Stimulated activated naive B cell treated with anti-CD40 and anti-IgM and Interleukin-4, amounts not matched to agents 10 μg/mL and 1 μg/mL and 100 μg/mL, for 72 hours (primary cell): ENCODE measurements at regions not wholly inside any gene's neighbourhood (a gene's known extent, or its start where the extent isn't known, plus 50 kb on each side); places are given as distances from the start of the nearest gene placed in this dataset.
"Not testable (repeated sequence)": the region's sequence is repeated elsewhere in the genome, so short reads cannot be mapped to it uniquely, and the experiment has no call there.

Experiments
- ATAC-seq, 2 donors: fragments of 150-1000 bp; cut with Tn5 transposase; replicated peaks; 2 replicates each; pipeline ENCODE4 v1.10.0; 2021; ENCODE audit warnings: moderate library complexity in 1 of 2
- DNase-seq: peaks from one replicate; pipeline ENCODE4 v3.0.0; 2021
- H3K27ac Mint-ChIP-seq: one replicate; pipeline ENCODE4 v1.8.0; 2022; ENCODE audit warnings: mild to moderate bottlenecking, mixed read lengths
- H3K27me3 Mint-ChIP-seq, 2 donors: one replicate each; pipeline ENCODE4 v1.8.0; 2022; ENCODE audit warnings: mixed read lengths in 2 of 2
- H3K36me3 Mint-ChIP-seq, 2 donors: one replicate each; pipeline ENCODE4 v1.8.0; 2022; ENCODE audit warnings: mixed read lengths in 2 of 2, mild to moderate bottlenecking in 1 of 2
- H3K4me1 Mint-ChIP-seq, 2 donors: one replicate each; pipeline ENCODE4 v1.8.0; 2022; ENCODE audit warnings: mixed read lengths in 2 of 2, mild to moderate bottlenecking in 1 of 2
- H3K4me3 Mint-ChIP-seq, 2 donors: one replicate each; pipeline ENCODE4 v1.8.0; 2022; ENCODE audit warnings: mild to moderate bottlenecking in 2 of 2, mixed read lengths in 2 of 2, moderate library complexity in 1 of 2
- H3K9me3 Mint-ChIP-seq, 2 donors: one replicate each; pipeline ENCODE4 v1.8.0; 2022; ENCODE audit warnings: mixed read lengths in 2 of 2, mild to moderate bottlenecking in 1 of 2

DNA sequence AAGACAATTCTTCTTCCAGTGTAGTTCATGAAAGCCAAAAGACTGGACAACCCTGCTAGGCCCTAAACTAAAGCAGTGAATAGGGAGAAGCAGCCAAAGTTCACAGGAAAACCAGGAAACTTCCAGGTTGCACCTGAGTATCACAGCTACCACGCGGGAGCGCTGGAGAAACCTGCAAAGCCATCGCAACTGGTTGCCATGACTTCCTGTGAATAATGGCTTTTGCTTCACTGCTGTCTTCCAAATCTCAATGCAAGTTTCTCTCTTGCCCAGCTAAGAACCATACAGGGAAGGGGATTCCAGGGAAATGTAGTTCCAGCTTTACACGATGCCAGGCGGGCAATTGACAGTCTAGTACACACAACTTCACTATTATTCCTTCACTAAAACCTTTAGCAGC lies 114.1 kb downstream of the GXYLT1 start:
- Mint-ChIP-seq H3K36me3 (no peaks in the 10 kb centered on the region), H3K4me1 (no peaks in the 10 kb centered on the region), H3K27ac (no peak overlapping the region), H3K27me3 (peaks cover 3 to 9% of the 10 kb centered on the region in 2 donors), H3K4me3 (no peak overlapping the region), H3K9me3 (no peaks in the 10 kb centered on the region)
- ATAC-seq (no peak), DNase-seq (no peak)

DNA sequence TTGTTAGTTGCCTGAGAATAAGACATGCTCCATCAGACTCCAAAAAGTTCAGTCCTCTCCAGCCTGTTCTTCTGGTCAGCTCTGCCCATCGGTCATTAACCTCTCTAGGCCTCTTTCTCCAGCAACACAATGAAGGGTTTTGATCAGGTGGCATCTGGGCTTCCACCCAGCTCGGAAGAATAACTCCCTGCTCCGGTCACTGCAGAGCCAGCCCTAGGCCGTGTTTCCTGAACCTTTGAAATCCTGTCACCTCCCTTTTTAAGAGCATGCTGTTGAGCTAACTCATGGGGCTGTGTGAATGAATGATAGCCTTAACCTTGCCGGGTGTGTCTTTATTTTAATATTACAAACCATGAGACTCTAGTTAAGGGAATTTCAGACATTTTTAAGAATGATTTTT lies 117.1 kb downstream of the GXYLT1 start:
- Mint-ChIP-seq H3K36me3 (no peaks in the 10 kb centered on the region), H3K27ac (no peak overlapping the region), H3K9me3 (no peaks in the 10 kb centered on the region), H3K4me1 (peaks cover 5 to 10% of the 10 kb centered on the region in 2 donors), H3K4me3 (no peak overlapping the region), H3K27me3 (peaks cover 9 to 22% of the 10 kb centered on the region in 2 donors)
- DNase-seq = no peak
- ATAC-seq = no peak

DNA sequence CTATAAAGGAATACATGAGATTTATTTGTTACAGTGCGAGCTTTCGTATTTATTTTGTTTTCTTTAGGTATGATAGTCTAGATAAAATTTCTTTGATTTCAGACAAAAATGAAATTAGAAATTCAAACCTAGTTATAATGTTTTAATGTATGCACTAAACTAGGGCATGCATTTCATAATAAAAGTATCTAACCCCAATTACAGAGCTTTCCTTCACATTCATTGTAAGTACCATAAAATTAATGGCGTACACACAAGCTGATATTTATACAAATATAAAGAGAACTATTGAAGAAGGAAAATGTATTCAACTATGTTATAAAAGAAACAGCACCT lies 120.2 kb downstream of the GXYLT1 start:
- H3K4me1 Mint-ChIP-seq = peaks cover 5 to 10% of the 10 kb centered on the region in 2 donors
- no peaks in the 10 kb centered on the region for H3K36me3 Mint-ChIP-seq
- H3K27ac Mint-ChIP-seq = no peak overlapping the region
- no peak for DNase-seq
- H3K4me3 Mint-ChIP-seq = peak overlapping the region in 1 of 2 donors; percentile 77
- peaks cover 9 to 15% of the 10 kb centered on the region in 2 donors for H3K27me3 Mint-ChIP-seq
- no peak for ATAC-seq
- H3K9me3 Mint-ChIP-seq = no peaks in the 10 kb centered on the region

DNA sequence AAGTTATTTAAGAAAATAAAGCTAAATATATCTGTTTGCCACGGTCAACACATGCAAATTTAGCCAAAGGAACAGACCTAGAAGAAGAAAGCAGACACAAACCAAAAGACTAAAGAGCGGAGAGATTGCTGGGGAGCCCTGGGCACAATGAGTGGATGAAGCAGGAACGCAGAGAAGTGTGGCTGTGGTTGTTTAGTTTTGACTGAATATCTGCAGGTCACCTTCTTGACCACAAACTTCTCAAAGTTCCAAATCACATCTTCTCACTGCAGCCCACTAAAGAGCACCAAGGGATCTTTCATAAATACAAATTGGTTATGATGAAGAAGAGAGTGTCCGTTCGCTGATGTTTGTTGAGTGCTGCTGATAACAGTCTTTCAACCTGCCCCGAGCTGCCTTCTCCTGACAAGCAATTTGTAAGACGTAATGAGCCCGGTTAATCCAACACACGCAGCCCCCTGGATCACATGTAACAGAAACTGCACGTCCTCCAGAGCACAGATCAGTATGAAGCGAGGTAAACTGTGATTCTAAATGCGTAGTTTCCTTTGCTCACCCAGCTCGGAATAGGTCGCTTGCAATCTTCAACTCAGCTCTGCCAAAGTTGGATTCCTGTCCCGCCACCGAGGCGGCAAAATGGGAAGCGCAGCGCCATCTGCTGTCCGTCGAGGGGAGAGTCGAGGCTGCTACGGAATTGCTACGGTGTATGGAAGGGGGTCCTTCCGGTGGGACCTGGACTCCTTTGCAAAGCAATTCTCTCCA lies 120.8 kb downstream of the GXYLT1 start:
- peak; percentile 88 to 91 for ATAC-seq
- no peaks in the 10 kb centered on the region for H3K9me3 Mint-ChIP-seq
- H3K36me3 Mint-ChIP-seq = no peaks in the 10 kb centered on the region
- H3K27ac Mint-ChIP-seq = no peak overlapping the region
- H3K4me1 Mint-ChIP-seq = peaks cover 5 to 10% of the 10 kb centered on the region in 2 donors
- peaks cover 9 to 15% of the 10 kb centered on the region in 2 donors for H3K27me3 Mint-ChIP-seq
- peak overlapping the region; percentile 41 to 77 for H3K4me3 Mint-ChIP-seq
- DNase-seq = peak; percentile 41

DNA sequence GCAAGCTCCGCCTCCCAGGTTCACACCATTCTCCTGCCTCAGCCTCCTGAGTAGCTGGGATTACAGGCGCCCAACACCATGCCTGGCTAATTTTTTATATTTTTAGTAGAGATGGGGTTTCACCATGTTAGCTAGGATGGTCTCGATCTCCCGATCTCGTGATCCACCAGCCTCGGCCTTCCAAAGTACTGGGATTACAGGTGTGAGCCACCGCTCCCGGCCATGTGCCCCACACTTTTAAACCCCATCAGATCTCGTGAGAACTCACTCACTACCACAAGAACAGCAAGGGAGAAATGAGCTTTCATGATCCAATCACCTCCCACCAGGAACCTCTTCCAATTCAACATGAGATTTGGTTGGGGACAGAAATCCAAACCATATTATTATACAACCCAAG lies 122.7 kb downstream of the GXYLT1 start:
- not testable (repeated sequence) for DNase-seq, H3K36me3 Mint-ChIP-seq, ATAC-seq, H3K27ac Mint-ChIP-seq, H3K4me3 Mint-ChIP-seq, H3K9me3 Mint-ChIP-seq
- Mint-ChIP-seq H3K4me1 (peaks cover 9 to 13% of the 10 kb centered on the region in 2 donors), H3K27me3 (peaks cover 12 to 23% of the 10 kb centered on the region in 2 donors)

DNA sequence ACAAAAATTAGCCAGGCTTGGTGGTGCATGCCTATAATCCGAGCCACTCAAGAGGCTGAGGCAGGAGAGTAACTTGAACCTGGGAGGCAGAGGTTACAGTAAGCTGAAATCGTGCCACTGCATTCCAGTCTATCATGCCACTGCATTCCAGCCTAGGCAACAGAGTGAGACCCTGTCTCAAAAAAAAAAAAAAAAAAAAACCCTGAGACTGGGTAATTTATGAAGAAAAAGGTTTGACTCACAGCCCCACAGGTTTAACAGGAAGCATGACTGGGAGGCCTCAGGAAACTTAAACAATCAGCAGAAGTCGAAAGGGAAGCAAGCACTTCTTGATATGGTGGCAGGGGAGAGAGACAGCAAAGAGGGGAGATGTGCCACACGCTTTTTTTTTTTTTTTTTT lies 123.2 kb downstream of the GXYLT1 start:
- Mint-ChIP-seq H3K27ac (no peak overlapping the region), H3K36me3 (no peaks in the 10 kb centered on the region), H3K9me3 (no peaks in the 10 kb centered on the region), H3K4me1 (peaks cover 10 to 15% of the 10 kb centered on the region in 2 donors), H3K4me3 (no peak overlapping the region), H3K27me3 (peaks cover 12 to 23% of the 10 kb centered on the region in 2 donors)
- DNase-seq = no peak
- ATAC-seq = no peak

DNA sequence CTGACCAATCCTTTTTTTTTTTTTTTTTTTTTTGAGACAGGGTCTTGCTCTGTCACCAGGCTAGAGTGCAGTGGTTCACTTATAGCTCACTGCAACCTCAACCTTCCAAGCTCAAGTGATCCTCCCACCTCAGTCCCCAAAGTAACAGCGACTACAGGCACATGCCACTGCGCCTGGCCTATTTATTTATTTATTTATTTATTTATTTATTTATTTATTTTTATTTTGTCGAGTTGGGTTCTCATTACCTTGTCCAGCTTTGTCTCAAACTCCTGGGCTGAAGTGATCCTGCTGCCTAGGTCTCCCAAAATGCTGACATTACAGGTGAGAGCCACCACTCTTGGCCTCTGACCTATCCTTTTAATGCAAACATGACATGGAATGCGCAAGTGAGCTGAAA lies 124.4 kb downstream of the GXYLT1 start:
- no peaks in the 10 kb centered on the region for H3K36me3 Mint-ChIP-seq
- peaks cover 12 to 23% of the 10 kb centered on the region in 2 donors for H3K27me3 Mint-ChIP-seq
- H3K27ac Mint-ChIP-seq = no peak overlapping the region
- ATAC-seq (no peak), DNase-seq (no peak)
- no peaks in the 10 kb centered on the region for H3K9me3 Mint-ChIP-seq
- peaks cover 10 to 15% of the 10 kb centered on the region in 2 donors for H3K4me1 Mint-ChIP-seq
- no peak overlapping the region for H3K4me3 Mint-ChIP-seq

DNA sequence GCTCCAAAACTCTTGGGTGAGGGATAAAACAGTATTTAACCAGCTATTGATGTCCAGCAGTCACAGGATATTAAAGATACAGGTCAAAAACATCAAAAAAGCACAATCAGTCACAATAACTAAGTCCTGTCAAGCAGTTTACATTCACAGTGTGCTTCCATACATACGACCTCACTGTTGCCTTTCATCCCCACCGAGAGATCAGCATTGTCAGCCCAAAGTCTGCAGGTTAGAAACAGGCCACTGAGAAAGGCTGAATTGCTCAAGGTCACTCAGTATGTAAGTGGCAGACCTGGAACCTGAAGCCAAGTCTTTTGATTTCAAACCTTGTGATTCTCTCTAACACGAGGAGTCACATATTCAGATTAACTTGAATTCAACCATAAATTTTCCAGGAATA lies 124.9 kb downstream of the GXYLT1 start:
- no peak for DNase-seq
- H3K9me3 Mint-ChIP-seq = no peaks in the 10 kb centered on the region
- no peaks in the 10 kb centered on the region for H3K36me3 Mint-ChIP-seq
- no peak for ATAC-seq
- no peak overlapping the region for H3K27ac Mint-ChIP-seq
- peaks cover 10 to 15% of the 10 kb centered on the region in 2 donors for H3K4me1 Mint-ChIP-seq
- peaks cover 12 to 23% of the 10 kb centered on the region in 2 donors for H3K27me3 Mint-ChIP-seq
- H3K4me3 Mint-ChIP-seq = no peak overlapping the region

DNA sequence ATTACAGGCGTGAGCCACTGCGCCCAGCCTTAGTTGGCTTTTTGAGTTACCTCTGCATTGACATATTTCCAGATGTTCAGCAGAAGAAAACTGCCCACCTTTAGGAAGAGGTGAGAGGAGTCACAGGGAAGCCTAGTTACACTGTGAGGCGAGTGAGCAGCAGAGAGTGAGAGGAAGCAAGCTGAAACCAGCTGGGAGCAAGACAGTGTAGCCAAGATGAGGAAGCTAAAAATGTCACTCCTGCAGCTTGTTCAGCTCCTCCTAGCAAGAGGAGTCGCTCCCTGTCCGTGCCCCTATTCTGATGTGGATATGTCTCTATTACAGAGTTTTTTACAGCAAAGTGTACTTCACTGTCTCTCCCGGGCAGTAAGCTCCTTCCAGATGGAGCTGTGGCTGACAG lies 127.6 kb downstream of the GXYLT1 start:
- Mint-ChIP-seq H3K4me1 (peaks cover 5% of the 10 kb centered on the region in 2 donors), H3K27me3 (peaks cover 3 to 8% of the 10 kb centered on the region in 2 donors), H3K36me3 (no peaks in the 10 kb centered on the region), H3K9me3 (no peaks in the 10 kb centered on the region), H3K4me3 (no peak overlapping the region), H3K27ac (no peak overlapping the region)
- DNase-seq = no peak
- ATAC-seq = peak in 1 of 2 donors; percentile 25

DNA sequence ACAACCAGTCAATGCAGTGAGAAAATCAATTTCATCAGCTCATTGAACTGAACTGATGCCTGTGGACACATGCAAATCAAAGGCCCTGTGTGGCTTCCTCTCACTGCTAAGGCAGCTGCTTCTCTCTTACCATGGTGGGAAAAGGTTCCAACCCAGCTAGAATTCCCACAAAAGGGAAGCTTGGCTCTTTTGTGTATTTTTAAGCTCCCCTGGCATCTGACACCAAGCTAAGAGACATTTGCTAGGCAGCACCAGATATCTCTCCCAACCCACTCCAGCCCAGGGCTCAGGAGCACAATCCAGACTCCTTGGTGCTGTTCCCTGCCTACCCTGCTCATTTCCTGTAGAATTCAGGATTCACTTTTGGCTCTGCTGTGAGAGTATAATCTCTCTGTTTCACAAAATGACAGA lies 129.6 kb downstream of the GXYLT1 start:
- no peaks in the 10 kb centered on the region for H3K36me3 Mint-ChIP-seq
- H3K9me3 Mint-ChIP-seq = no peaks in the 10 kb centered on the region
- H3K27ac Mint-ChIP-seq = no peak overlapping the region
- peaks cover 3 to 8% of the 10 kb centered on the region in 2 donors for H3K27me3 Mint-ChIP-seq
- ATAC-seq = no peak
- DNase-seq = no peak
- H3K4me1 Mint-ChIP-seq = peaks cover 5% of the 10 kb centered on the region in 2 donors
- no peak overlapping the region for H3K4me3 Mint-ChIP-seq

DNA sequence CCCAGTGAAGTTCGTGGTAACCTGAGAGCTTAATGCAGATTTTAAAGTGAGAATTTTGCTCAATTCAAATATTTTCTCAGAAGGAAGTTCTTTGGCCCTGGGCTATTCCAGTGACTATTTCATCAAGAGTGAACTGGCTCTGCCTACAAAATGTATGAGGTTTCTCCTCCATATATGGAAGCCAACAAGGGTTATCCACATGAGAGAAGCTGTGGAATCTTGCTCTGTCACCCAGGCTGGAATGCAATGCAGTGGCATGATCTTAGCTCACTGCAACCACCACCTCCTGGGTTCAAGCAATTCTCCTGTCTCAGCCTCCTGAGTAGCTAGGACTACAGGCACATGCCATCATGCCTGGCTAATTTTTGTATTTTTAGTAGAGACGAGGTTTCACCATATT lies 132.2 kb downstream of the GXYLT1 start:
- DNase-seq, ATAC-seq, H3K4me3 Mint-ChIP-seq, H3K36me3 Mint-ChIP-seq, H3K27ac Mint-ChIP-seq, H3K9me3 Mint-ChIP-seq, H3K27me3 Mint-ChIP-seq, H3K4me1 Mint-ChIP-seq: not testable (repeated sequence)

DNA sequence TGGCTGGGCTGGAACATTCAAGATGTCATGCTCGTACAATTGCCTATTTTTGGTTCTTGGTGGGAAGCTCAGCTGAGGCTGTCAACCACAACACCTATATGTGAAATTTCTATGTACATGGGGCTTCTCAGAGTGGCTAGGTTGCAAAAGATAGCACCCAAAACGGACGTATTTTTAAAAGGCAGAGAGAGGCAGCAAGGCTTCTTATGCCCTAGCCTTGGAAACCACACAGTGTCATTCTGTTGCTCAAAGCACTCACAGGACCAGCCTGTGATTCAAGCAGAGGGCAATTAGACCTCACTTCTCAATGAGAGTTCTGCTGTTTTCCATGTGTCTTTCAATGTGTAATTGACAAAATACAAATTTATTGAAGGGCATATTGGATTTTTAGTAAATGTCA lies 134.0 kb downstream of the GXYLT1 start:
- H3K4me3 Mint-ChIP-seq = no peak overlapping the region
- no peaks in the 10 kb centered on the region for H3K36me3 Mint-ChIP-seq
- H3K27me3 Mint-ChIP-seq = peaks cover 0 to 10% of the 10 kb centered on the region in 2 donors
- DNase-seq (no peak), ATAC-seq (no peak)
- H3K27ac Mint-ChIP-seq = no peak overlapping the region
- no peaks in the 10 kb centered on the region for H3K9me3 Mint-ChIP-seq
- no peaks in the 10 kb centered on the region for H3K4me1 Mint-ChIP-seq

DNA sequence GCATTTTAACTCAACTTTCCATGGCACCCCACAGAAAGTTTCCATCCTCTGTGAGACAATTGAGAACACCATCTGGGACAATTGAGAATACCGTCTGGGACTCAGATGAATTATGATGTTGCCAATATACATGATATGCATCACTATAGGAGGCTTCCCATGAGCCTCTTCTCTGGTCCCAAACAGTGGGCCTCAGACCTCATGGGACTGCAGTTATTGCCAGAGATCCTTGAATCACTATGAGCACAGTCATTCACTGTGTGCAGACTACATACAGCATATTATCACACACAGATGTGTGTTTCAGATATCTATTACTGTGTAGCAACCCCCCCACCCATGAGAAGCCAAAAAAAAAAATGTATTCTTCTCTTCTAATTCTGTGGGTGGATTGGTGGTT lies 134.4 kb downstream of the GXYLT1 start:
- H3K27me3 Mint-ChIP-seq = peaks cover 0 to 11% of the 10 kb centered on the region in 2 donors
- no peaks in the 10 kb centered on the region for H3K36me3 Mint-ChIP-seq
- DNase-seq = no peak
- no peaks in the 10 kb centered on the region for H3K4me1 Mint-ChIP-seq
- no peak for ATAC-seq
- no peaks in the 10 kb centered on the region for H3K9me3 Mint-ChIP-seq
- H3K4me3 Mint-ChIP-seq = no peak overlapping the region
- no peak overlapping the region for H3K27ac Mint-ChIP-seq

DNA sequence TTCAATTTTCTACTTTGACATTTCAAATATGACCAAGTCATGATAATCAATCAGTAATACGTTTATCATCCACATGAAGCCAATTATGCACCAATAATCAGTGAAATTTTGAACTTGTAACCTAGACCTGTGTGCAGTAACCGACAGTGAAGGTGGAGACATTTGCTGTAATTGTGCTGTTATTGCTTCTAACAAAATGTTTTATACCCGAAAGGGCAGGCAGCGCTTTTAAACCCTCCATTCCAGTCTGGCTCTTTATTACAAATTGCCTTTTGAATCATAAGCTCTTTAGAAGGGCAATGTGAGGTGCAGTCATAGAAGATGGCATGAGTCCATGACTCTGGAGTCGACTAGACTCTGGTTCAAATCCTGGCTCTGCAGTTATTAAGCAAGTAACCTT lies 135.7 kb downstream of the GXYLT1 start:
- H3K9me3 Mint-ChIP-seq = no peaks in the 10 kb centered on the region
- H3K4me1 Mint-ChIP-seq = no peaks in the 10 kb centered on the region
- ATAC-seq = no peak

DNA sequence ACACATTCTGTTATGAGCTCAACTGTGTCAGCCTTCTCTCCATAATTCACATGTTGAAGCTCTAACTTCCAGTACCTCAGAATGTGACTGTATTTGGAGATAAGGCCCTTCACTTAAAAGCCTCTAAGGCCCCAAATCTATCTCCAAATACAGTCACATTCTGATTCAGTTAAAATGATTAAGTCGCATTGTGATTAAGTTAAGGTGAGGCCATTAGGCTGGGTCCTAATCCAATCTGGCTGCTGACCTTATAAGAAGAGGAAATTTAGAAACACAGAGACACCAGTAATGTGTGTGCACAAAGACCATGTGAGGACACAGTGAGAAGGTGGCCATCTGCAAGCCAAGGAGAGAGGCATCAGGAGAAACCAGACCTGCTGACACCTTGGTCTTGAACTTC lies 141.6 kb downstream of the GXYLT1 start:
- ATAC-seq (no peak), DNase-seq (no peak)
- no peaks in the 10 kb centered on the region for H3K4me1 Mint-ChIP-seq
- H3K9me3 Mint-ChIP-seq = no peaks in the 10 kb centered on the region
- H3K4me3 Mint-ChIP-seq = no peak overlapping the region
- H3K27me3 Mint-ChIP-seq = peaks cover 4 to 11% of the 10 kb centered on the region in 2 donors
- no peaks in the 10 kb centered on the region for H3K36me3 Mint-ChIP-seq
- H3K27ac Mint-ChIP-seq = no peak overlapping the region

More for the DNA sequence above, 135.7 kb downstream of the GXYLT1 start:
- DNase-seq = no peak
- Mint-ChIP-seq H3K27ac (no peak overlapping the region), H3K27me3 (peaks cover 0 to 11% of the 10 kb centered on the region in 2 donors), H3K36me3 (no peaks in the 10 kb centered on the region), H3K4me3 (no peak overlapping the region)
